Activated T-cell treated with anti-CD3 and anti-CD28 coated beads, Interleukin-2, amount 50 U/mL, for 1 hour (primary cell): ENCODE measurements at regions not wholly inside any gene's neighbourhood (a gene's known extent, or its start where the extent isn't known, plus 50 kb on each side); places are given as distances from the start of the nearest gene placed in this dataset.
"Not testable (repeated sequence)": the region's sequence is repeated elsewhere in the genome, so short reads cannot be mapped to it uniquely, and the experiment has no call there.

ENCODE experiments used
- DNase-seq: peaks from one replicate; pipeline ENCODE4 v3.0.0-alpha.2; 2020

GRCh38 chr9:40097992-40098391, 742.5 kb downstream of the SPATA31A1 start:
- not testable (repeated sequence) for DNase-seq

DNA sequence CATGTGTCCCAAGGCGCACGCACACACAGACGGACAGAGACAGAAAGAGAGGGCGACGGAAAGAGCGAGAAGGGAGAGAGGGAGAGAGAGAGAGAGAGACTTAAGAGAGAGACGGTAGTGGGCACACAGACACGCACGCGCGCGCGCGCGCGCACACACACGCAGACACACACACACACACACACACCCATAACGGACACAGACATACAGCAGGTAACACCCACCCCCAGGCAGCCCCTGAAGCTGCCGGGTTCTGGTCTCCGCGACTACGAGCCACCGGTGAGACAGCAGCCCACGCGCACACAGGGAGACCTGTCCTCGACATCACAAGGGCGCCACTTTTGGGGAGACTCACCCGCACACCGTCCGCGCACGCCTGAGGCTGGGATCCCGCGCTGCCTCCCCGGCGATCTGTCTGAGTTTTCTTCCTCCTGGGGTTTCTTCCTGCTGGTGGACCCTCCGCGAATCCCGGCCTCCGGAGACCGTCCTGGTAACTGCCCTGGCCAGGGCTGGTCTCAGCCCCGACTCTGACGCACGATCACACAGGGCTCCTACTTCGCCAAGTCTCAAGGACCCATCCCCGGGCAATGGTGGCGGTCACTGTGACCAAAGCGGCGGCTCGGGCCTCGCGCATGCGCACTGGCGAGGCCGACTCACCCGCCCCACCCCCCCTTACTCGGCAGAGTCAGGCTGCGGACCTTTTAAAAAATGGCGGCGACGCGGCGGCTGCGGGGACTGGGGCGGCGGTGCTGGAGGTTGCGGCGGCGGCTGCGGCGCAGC, 750.7 kb downstream of the SPATA31A1 start:
- DNase-seq, result peak; percentile 56

- peak; percentile 38 for DNase-seq
Measured at GRCh38 chr9:40106783-40107248, 751.3 kb downstream of the SPATA31A1 start.

GRCh38 chr9:40107251-40107650, 751.8 kb downstream of the SPATA31A1 start:
- DNase-seq, result not testable (repeated sequence)

- DNase-seq, result not testable (repeated sequence)
Measured at GRCh38 chr9:40108465-40108864, 753.0 kb downstream of the SPATA31A1 start.

- DNase-seq, result peak; percentile 26
Measured at GRCh38 chr9:40110751-40111150, 755.3 kb downstream of the SPATA31A1 start.

- DNase-seq, result not testable (repeated sequence)
Measured at GRCh38 chr9:40111571-40111970, 756.1 kb downstream of the SPATA31A1 start.

DNA sequence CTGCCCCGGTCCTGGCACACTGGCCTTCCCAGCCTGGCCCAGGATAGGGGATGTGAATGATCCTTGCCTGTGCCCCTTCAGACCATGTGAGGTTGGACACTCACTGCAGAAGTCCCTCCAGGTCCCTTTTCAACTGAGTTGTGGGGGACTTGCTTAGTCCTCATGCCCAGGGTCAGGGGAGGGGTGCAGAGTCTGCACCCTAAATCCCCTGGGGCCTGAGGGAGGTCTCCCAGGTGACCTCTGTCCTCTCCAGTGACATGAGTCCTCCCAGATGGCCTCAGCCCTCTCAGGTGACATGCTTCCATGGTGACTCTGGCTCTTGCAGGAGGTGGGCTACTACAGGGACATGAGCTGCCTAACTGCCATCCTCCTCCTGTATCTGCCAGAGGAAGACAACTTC, 775.1 kb downstream of the SPATA31A1 start:
- not testable (repeated sequence) for DNase-seq

GRCh38 chr9:40169204-40169603, 813.7 kb downstream of the SPATA31A1 start:
- DNase-seq, result not testable (repeated sequence)

- not testable (repeated sequence) for DNase-seq
Measured at GRCh38 chr9:40173316-40173715, 817.8 kb downstream of the SPATA31A1 start.

- DNase-seq, result not testable (repeated sequence)
Measured at GRCh38 chr9:40174035-40174434, 818.6 kb downstream of the SPATA31A1 start.

DNA sequence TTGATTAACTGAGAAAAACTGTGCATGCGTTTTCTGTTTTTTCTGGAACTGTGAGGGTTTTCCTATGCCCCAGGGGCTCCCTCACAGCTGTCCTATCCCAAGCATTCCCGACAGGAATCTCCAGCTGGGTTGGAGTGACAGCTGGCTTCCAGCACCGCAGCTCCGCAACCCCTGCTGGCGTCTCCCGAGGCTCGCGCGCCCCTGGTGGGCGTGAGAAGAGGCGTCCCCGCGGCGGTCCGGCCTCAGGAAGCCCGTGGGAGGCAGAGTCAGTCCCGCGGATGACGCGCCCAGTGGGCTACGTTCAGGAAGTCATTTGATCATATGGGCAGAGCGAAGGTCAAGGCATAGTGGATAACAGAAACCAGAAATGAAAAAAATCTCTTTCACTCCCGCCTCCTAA, 821.9 kb downstream of the SPATA31A1 start:
- not testable (repeated sequence) for DNase-seq

DNA sequence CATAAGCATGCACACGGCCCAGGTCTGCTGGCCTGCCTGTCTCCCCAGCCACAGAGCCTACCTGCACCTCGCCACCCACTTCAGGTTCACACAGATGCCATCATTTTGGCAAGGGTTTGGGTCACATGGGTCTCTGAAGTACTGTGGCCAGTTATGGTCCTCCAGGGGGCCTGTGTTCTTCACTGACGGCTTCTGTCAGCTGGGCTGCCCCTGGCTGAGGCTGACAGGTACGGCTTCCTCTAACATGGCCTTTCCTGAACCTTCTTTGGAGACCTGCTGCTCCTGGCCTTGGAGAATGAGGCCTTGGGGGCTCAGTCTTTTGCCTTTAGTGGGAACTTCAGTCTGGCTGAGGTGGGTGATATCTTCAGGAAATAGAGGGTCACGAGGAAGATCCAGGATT, 835.9 kb downstream of the SPATA31A1 start:
- not testable (repeated sequence) for DNase-seq

- not testable (repeated sequence) for DNase-seq
Measured at GRCh38 chr9:40192162-40192561, 836.7 kb downstream of the SPATA31A1 start.

DNA sequence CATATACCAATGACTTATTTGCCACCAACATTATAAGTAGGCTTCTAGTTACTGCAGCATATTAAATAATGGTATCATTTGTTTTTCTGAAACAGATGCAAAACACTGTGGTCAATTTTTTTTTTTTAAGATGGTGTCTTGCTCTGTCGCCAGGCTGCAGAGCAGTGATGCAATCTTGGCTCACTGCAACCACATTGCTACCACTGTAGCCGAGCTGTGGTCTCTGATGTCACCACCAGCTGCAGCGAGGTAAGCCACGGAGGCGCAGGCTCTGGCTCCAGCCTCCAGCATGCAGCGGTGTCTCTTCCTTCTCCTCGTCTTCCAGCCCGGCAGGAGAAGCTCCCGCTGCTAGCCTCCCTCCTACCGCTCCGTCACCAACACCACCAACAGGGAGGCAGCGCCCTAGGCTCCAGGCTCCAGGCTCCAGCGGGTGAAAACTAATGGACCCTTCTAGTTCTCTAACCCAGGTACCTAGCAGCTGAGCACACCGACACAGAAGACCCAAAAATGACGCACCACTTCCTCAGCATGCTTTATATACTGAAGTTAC, 840.8 kb downstream of the SPATA31A1 start:
- not testable (repeated sequence) for DNase-seq

DNA sequence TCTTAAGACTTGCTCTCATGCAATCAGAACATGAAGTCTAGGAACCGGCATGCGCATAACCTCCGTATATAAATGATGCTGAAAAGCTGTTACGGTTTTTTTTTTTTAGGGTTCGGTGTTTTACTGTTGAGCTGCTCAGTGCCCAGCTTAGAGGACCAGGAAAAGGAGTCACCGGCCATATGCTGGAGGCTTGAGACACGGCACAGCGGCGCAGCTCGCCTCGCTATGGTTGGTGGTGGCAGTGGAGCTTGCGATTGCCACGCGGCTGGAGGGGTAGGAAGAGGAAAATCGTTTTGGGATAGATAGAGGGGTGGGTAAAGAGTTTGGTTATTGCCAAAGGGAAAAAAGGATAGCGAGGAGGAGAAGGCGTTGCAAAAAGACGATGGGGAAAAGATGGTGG, 841.3 kb downstream of the SPATA31A1 start:
- not testable (repeated sequence) for DNase-seq

DNA sequence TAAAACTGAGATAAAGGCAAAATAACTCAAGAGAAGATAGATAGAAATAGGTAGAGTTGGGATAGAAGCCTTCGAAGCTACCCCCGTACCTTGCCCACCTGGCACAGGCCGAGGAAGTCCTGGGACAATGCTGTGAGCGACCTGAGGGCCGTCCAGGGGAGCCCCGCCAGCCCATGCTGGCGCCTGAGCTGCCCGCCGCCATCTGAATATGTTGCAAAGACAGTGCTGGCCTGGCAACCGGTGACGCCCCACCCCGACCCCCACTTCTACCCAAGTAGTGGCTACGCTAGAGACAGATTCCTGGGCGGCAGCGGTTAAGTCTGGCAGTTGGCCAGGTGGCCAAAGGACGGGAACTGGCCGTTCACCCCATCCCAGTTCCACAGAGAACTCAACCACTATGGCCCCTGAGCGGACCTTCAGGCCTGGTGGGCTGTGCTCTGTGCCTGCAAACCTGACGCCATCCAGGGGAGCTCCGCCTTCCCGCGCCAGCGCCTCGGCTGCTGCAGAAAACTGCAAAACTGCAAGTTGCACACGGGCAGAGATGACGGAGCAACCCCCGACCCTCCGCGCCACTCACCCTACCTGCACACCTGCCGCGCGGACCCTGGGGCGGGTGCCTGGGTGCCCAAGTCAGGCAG, 866.2 kb downstream of the SPATA31A1 start:
- DNase-seq, result not testable (repeated sequence)

- peak; percentile 0 for DNase-seq
Measured at GRCh38 chr9:40222617-40223200, 867.2 kb downstream of the SPATA31A1 start.

DNA sequence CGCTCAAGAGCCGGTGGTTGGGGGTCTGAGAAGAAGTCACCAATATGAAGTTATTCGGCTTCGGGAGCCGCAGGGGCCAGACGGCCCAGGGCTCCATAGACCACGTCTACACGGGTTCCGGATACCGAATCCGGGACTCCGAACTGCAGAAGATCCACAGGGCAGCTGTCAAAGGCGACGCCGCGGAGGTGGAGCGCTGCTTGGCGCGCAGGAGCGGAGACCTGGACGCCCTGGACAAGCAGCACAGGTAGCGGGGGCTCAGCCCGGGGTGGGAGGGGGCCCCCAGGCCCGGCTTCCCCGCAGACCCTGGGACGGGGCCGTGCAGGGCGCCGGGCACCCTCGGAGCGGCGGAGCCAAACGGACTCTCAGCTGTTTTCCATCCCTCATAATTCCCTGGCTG, 867.9 kb downstream of the SPATA31A1 start:
- DNase-seq, result peak; percentile 17
